ENCODE measurements at regions not wholly inside any gene's neighbourhood (a gene's known extent, or its start where the extent isn't known, plus 50 kb on each side); places are given as distances from the start of the nearest gene placed in this dataset.

GRCh38 chr19:34067861-34068271 lies 104.4 kb upstream of the LSM14A start:
- TF ChIP-seq EZH2phosphoT487 (IDR thresholded peaks at IDR 0.05; ENCODE audit: borderline replicate concordance, low read length) (no peak), CTCF (IDR thresholded peaks at IDR 0.05; ENCODE audit: low read depth, low read length, poor library complexity, severe bottlenecking) (no peak)
- H3K27me3 ChIP-seq (ENCODE audit: control insufficient read depth, low read length), result 0 out of 2 replicates have a peak, but pooled peaks cover 3% of the 10 kb centered on the region
- no peaks in the 10 kb centered on the region for H3K79me2 ChIP-seq (ENCODE audit: control insufficient read depth, low read length)
- H3K4me2 ChIP-seq (ENCODE audit: low read length), result no peak overlapping the region
- H3K9me2 ChIP-seq (replicated peaks; ENCODE audit: control insufficient read depth, low read length), result no peaks in the 10 kb centered on the region
- no peak overlapping the region for H3K27ac ChIP-seq (ENCODE audit: low read depth, low read length)
- H3F3A ChIP-seq (ENCODE audit: control insufficient read depth, insufficient read depth), result no peaks in the 10 kb centered on the region
- no peaks in the 10 kb centered on the region; the same call in 1 of the 2 replicates for H4K20me1 ChIP-seq (ENCODE audit: control insufficient read depth, insufficient read depth, low read depth, low read length)
- no peak overlapping the region for H3K4me3 ChIP-seq (ENCODE audit: low read length)
- no peaks in the 10 kb centered on the region for H3K9me3 ChIP-seq (ENCODE audit: control insufficient read depth, insufficient read depth, low read length)
- no peaks in the 10 kb centered on the region for H3K36me3 ChIP-seq (ENCODE audit: control insufficient read depth, low read length)
- no peaks in the 10 kb centered on the region for H3K4me1 ChIP-seq (ENCODE audit: control insufficient read depth, low read length)

GRCh38 chr19:34075661-34076091 lies 96.6 kb upstream of the LSM14A start:
- no peaks in the 10 kb centered on the region for H3K9me3 ChIP-seq (ENCODE audit: control insufficient read depth, insufficient read depth, low read length)
- no peak overlapping the region for H3K4me3 ChIP-seq (ENCODE audit: low read length)
- no peaks in the 10 kb centered on the region for H3K4me1 ChIP-seq (ENCODE audit: control insufficient read depth, low read length)
- no peaks in the 10 kb centered on the region for H3K79me2 ChIP-seq (ENCODE audit: control insufficient read depth, low read length)
- no peaks in the 10 kb centered on the region for H4K20me1 ChIP-seq (ENCODE audit: control insufficient read depth, insufficient read depth, low read depth, low read length)
- no peak overlapping the region for H3K4me2 ChIP-seq (ENCODE audit: low read length)
- TF ChIP-seq EZH2phosphoT487 (IDR thresholded peaks at IDR 0.05; ENCODE audit: borderline replicate concordance, low read length) (no peak), CTCF (IDR thresholded peaks at IDR 0.05; ENCODE audit: low read depth, low read length, poor library complexity, severe bottlenecking) (no peak)
- H3F3A ChIP-seq (ENCODE audit: control insufficient read depth, insufficient read depth), result no peaks in the 10 kb centered on the region
- H3K27ac ChIP-seq (ENCODE audit: low read depth, low read length), result no peak overlapping the region
- H3K36me3 ChIP-seq (ENCODE audit: control insufficient read depth, low read length), result no peaks in the 10 kb centered on the region
- H3K27me3 ChIP-seq (ENCODE audit: control insufficient read depth, low read length), result 0 out of 2 replicates have a peak, but pooled peaks cover under 1% of the 10 kb centered on the region
- H3K9me2 ChIP-seq (replicated peaks; ENCODE audit: control insufficient read depth, low read length), result no peaks in the 10 kb centered on the region

- TF ChIP-seq EZH2phosphoT487 (IDR thresholded peaks at IDR 0.05; ENCODE audit: borderline replicate concordance, low read length), result no peak
- no peak for TF ChIP-seq CTCF (IDR thresholded peaks at IDR 0.05; ENCODE audit: low read depth, low read length, poor library complexity, severe bottlenecking)
- H3K27ac ChIP-seq (ENCODE audit: low read depth, low read length), result no peak overlapping the region
Measured at GRCh38 chr19:34082289-34083077, 89.8 kb upstream of the LSM14A start.

More at GRCh38 chr19:34082289-34083077, 89.8 kb upstream of the LSM14A start:
- Histone ChIP-seq H3K4me2 (ENCODE audit: low read length) (no peak overlapping the region), H3K27me3 (ENCODE audit: control insufficient read depth, low read length) (no peaks in the 10 kb centered on the region), H3K9me3 (ENCODE audit: control insufficient read depth, insufficient read depth, low read length) (no peaks in the 10 kb centered on the region), H4K20me1 (ENCODE audit: control insufficient read depth, insufficient read depth, low read depth, low read length) (no peaks in the 10 kb centered on the region), H3K4me3 (ENCODE audit: low read length) (no peak overlapping the region), H3K4me1 (ENCODE audit: control insufficient read depth, low read length) (no peaks in the 10 kb centered on the region), H3F3A (ENCODE audit: control insufficient read depth, insufficient read depth) (no peaks in the 10 kb centered on the region), H3K9me2 (replicated peaks; ENCODE audit: control insufficient read depth, low read length) (no peaks in the 10 kb centered on the region), H3K79me2 (ENCODE audit: control insufficient read depth, low read length) (no peaks in the 10 kb centered on the region), H3K36me3 (ENCODE audit: control insufficient read depth, low read length) (no peaks in the 10 kb centered on the region)
